ENCODE measurements at regions not wholly inside any gene's neighbourhood (a gene's known extent, or its start where the extent isn't known, plus 50 kb on each side); places are given as distances from the start of the nearest gene placed in this dataset.
"Not testable (repeated sequence)": the region's sequence is repeated elsewhere in the genome, so short reads cannot be mapped to it uniquely, and the experiment has no call there.

GRCh38 chr5:135110785-135111596, 77.0 kb upstream of the PITX1 start:
- peak in 1 of 2 donors; percentile 9 for DNase-seq

GRCh38 chr5:135108992-135109391, 75.0 kb upstream of the PITX1 start:
- no peak for DNase-seq

- no peak for DNase-seq
These were observed 74.5 kb upstream of the PITX1 start for GRCh38 chr5:135108569-135108968.

- no peak for DNase-seq
These were observed 74.0 kb upstream of the PITX1 start for GRCh38 chr5:135107986-135108385.

GRCh38 chr5:135106610-135107471, 72.8 kb upstream of the PITX1 start:
- no peak for DNase-seq

- no peak for DNase-seq
These were observed 72.1 kb upstream of the PITX1 start for GRCh38 chr5:135106136-135106535.

GRCh38 chr5:135105105-135105484, 71.1 kb upstream of the PITX1 start:
- no peak for DNase-seq

- DNase-seq: no peak
These were observed 69.5 kb upstream of the PITX1 start for GRCh38 chr5:135103575-135103853.

- no peak for DNase-seq
These were observed 68.9 kb upstream of the PITX1 start for GRCh38 chr5:135102716-135103574.

- DNase-seq: no peak
These were observed 66.4 kb upstream of the PITX1 start for GRCh38 chr5:135100431-135100830.

GRCh38 chr5:135100011-135100410, 66.0 kb upstream of the PITX1 start:
- DNase-seq: no peak

- DNase-seq: no peak
These were observed 63.4 kb upstream of the PITX1 start for GRCh38 chr5:135097390-135097789.

GRCh38 chr5:135095871-135096270, 61.8 kb upstream of the PITX1 start:
- no peak for DNase-seq

GRCh38 chr5:135095052-135095715, 61.2 kb upstream of the PITX1 start:
- DNase-seq: no peak

- DNase-seq: no peak
These were observed 60.5 kb upstream of the PITX1 start for GRCh38 chr5:135094339-135095051.

- not testable (repeated sequence) for DNase-seq
These were observed 59.5 kb upstream of the PITX1 start for GRCh38 chr5:135093483-135093882.

GRCh38 chr5:135092476-135092875, 58.4 kb upstream of the PITX1 start:
- DNase-seq: no peak

GRCh38 chr5:135091286-135091685, 57.3 kb upstream of the PITX1 start:
- DNase-seq: no peak

GRCh38 chr5:135089912-135090311, 55.9 kb upstream of the PITX1 start:
- no peak for DNase-seq

- no peak for DNase-seq
These were observed 54.9 kb upstream of the PITX1 start for GRCh38 chr5:135088911-135089310.

- DNase-seq: no peak
These were observed 53.9 kb upstream of the PITX1 start for GRCh38 chr5:135087950-135088349.
